ENCODE measurements at regions not wholly inside any gene's neighbourhood (a gene's known extent, or its start where the extent isn't known, plus 50 kb on each side); places are given as distances from the start of the nearest gene placed in this dataset.
A peak's percentile ranks its signal among the peaks of the same experiment; 100 is the strongest.
"Not testable (repeated sequence)": the region's sequence is repeated elsewhere in the genome, so short reads cannot be mapped to it uniquely, and the experiment has no call there.

- no peaks in the 10 kb centered on the region for H3K9me3 ChIP-seq (ENCODE audit: control insufficient read depth in 2 of 2, low read length in 2 of 2)
- H3K9ac ChIP-seq (ENCODE audit: low read length in 2 of 2) = no peak overlapping the region
- H3K27me3 ChIP-seq (ENCODE audit: control insufficient read depth in 1 of 2, insufficient read depth in 2 of 2, low read length in 2 of 2) = no peaks in the 10 kb centered on the region
- peaks cover 3% of the 10 kb centered on the region for H3K4me1 ChIP-seq (ENCODE audit: control insufficient read depth, insufficient read depth, low read length)
- H3K27ac ChIP-seq (ENCODE audit: low read length) = peak overlapping the region; percentile 38
- no peak overlapping the region for H3K4me3 ChIP-seq (ENCODE audit: low read length in 2 of 2)
- no peaks in the 10 kb centered on the region for H3K36me3 ChIP-seq (ENCODE audit: control insufficient read depth in 2 of 2, insufficient read depth in 2 of 2, low read length in 2 of 2)
These were observed 54.8 kb upstream of the MBNL1 start for GRCh38 chr3:152213938-152214337.

- H3K9me3 ChIP-seq (ENCODE audit: control insufficient read depth in 2 of 2, low read length in 2 of 2); H3K36me3 ChIP-seq (ENCODE audit: control insufficient read depth in 2 of 2, insufficient read depth in 2 of 2, low read length in 2 of 2); H3K4me3 ChIP-seq (ENCODE audit: low read length in 2 of 2); H3K9ac ChIP-seq (ENCODE audit: low read length in 2 of 2); H3K27me3 ChIP-seq (ENCODE audit: control insufficient read depth in 1 of 2, insufficient read depth in 2 of 2, low read length in 2 of 2): not testable (repeated sequence)
- Histone ChIP-seq H3K4me1 (ENCODE audit: control insufficient read depth, insufficient read depth, low read length) (peaks cover 11% of the 10 kb centered on the region), H3K27ac (ENCODE audit: low read length) (peak overlapping the region; percentile 46)
These were observed 51.5 kb upstream of the MBNL1 start for GRCh38 chr3:152216960-152217865.

GRCh38 chr3:152218602-152219001, 50.1 kb upstream of the MBNL1 start:
- Histone ChIP-seq H3K4me3 (ENCODE audit: low read length in 2 of 2) (peak overlapping the region in 1 of 2 donors; percentile 3), H3K27me3 (ENCODE audit: control insufficient read depth in 1 of 2, insufficient read depth in 2 of 2, low read length in 2 of 2) (no peaks in the 10 kb centered on the region), H3K9ac (ENCODE audit: low read length in 2 of 2) (no peak overlapping the region), H3K27ac (ENCODE audit: low read length) (peak overlapping the region; percentile 64), H3K9me3 (ENCODE audit: control insufficient read depth in 2 of 2, low read length in 2 of 2) (no peaks in the 10 kb centered on the region), H3K36me3 (ENCODE audit: control insufficient read depth in 2 of 2, insufficient read depth in 2 of 2, low read length in 2 of 2) (no peaks in the 10 kb centered on the region), H3K4me1 (ENCODE audit: control insufficient read depth, insufficient read depth, low read length) (peaks cover 13% of the 10 kb centered on the region)
